ENCODE measurements at regions not wholly inside any gene's neighbourhood (a gene's known extent, or its start where the extent isn't known, plus 50 kb on each side); places are given as distances from the start of the nearest gene placed in this dataset.

DNA sequence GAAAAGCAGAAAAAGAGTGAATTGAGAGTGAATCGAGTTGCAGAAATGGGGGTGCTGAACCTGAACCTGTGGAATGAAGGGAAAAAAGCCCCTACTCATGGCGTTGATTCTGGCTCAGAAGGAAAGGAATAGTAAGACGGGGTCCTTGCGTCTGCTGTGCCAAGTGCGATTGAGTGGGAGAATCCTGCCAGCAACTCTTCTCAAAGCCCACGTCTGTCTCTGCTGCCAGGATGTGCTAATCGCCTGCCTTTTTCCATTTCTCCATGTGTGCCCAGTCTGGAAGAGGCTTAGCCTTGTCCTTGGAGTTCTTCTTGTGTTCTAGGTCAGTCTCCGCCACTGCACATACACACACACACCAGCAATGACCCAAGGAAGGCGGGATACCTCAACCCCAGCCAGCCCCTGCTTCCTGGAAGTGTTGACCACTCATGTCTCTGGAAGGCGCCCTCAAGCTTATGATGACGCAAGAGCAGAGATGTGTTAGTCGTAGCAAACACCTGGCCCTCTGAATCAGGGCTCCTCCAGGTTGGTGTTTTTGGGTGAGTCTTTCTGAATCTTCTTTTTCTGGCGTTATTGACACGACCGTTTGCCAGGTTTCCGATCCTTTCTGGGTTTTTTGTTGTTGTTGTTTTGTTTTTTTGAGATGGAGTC lies 262.4 kb upstream of the PROK2 start:
- TF ChIP-seq EZH2 (IDR thresholded peaks at IDR 0.05; ENCODE audit: low read depth, low read length, severe bottlenecking), result no peak
- no peak for TF ChIP-seq SP1 (IDR thresholded peaks at IDR 0.05; ENCODE audit: low read depth, low read length)
- TF ChIP-seq KDM5A (IDR thresholded peaks at IDR 0.05; ENCODE audit: low read length), result no peak
- no peak for TF ChIP-seq HDAC6 (IDR thresholded peaks at IDR 0.05; ENCODE audit: low read depth, low read length)

Data from H1 (cell line).